ENCODE measurements at regions not wholly inside any gene's neighbourhood (a gene's known extent, or its start where the extent isn't known, plus 50 kb on each side); places are given as distances from the start of the nearest gene placed in this dataset.

DNA sequence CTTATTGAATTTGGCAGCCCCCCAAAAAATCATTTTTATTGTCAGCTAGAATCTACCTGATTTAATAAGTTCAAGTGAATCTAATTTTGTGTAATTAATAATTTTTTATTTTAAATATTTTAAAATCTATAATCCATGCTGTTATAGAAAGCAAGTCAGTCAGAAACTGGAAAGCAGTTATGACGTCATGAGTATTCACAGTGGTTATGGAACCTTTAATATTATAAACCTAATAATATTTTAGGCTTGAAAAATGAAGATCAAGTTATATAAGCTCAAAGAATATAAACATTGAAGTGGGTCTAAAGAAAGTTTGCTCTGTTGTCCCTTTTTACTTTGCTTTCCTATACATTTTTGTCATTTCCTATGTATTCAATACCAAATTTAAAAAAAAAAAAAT, 1075.1 kb upstream of the EPHA7 start:
- intact Hi-C loops (cut with micrococcal nuclease): no loop called here
- no peaks in the 10 kb centered on the region for H3K9me3 Mint-ChIP-seq
- no peaks in the 10 kb centered on the region for H3K27me3 Mint-ChIP-seq (ENCODE audit: low read depth)
- DNase-seq: no peak
- H3K4me3 Mint-ChIP-seq: no peak overlapping the region
- no peaks in the 10 kb centered on the region for H3K36me3 Mint-ChIP-seq (ENCODE audit: low read depth)
- no peak overlapping the region for H3K27ac Mint-ChIP-seq
- CTCF ChIA-PET: no interaction called here
- no peaks in the 10 kb centered on the region for H3K4me1 Mint-ChIP-seq (ENCODE audit: low read depth)

DNA sequence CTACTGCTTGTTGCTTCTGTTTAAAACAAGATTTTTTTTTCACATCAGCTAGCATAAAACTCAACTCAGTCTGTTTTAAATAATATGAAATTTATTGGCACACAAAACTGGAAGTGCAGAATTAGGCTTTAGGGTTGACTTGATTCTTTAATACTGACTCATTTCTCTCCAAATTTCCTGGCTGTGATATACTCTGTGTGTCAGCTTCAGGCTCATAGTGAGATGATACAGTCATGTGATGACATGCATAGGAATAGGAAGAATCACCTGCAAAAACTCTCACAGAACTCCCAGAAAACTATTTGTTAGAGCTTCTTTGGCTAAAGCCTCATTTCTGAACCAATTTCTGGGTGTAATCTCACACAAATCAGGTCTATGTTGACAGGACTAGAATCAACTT, 1068.0 kb upstream of the EPHA7 start:
- Mint-ChIP-seq H3K27ac (no peak overlapping the region), H3K4me3 (no peak overlapping the region), H3K9me3 (peaks cover 2% of the 10 kb centered on the region), H3K4me1 (ENCODE audit: low read depth) (no peaks in the 10 kb centered on the region), H3K27me3 (ENCODE audit: low read depth) (no peaks in the 10 kb centered on the region), H3K36me3 (ENCODE audit: low read depth) (no peaks in the 10 kb centered on the region)
- no peak for DNase-seq
- intact Hi-C loops (cut with micrococcal nuclease): no loop called here
- CTCF ChIA-PET: interaction anchor here (0.6 kb wide), 1 partner anchor 1331 kb away, joined by 3 read pairs; no protein-coding TSS in a partner anchor

DNA sequence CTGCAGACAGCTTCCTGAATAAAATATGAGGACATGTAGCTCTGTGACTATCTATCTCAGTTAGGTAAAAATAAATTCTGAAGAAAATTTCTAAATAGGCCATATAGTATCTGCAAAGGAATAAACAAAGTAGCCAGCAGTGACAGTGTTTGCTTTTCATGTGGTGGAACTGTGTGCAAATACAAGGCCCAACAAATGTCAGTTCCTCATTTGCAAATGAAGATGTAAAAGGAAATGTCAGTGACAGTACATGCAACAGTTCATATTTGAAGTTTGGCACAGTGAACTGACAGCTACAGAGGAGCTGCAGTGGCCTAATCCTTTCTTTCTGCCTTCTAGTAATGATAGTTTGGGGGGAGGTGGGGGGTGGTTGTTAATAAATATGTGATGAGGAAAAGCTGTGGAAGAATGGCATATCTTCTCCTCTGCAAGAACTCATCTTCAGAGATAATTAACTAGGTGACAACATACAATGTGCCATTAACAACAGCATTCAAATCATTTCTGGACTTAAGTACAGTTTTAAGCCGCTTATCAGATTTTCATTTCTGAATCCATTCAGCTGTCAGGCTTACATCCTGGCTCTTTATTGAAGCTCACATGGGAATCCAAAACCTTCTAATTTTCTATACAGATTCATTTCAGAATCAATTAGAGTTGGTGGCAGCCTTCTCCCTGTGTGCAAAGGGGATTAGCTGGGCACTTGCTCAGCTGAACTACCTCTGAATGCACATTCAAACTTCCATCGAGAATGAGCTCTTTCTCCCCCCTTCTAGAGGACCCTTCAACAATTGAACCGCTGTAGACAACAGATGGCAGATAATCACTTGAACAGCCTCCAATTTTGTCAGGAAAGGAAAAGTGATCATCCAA, 1059.0 kb upstream of the EPHA7 start:
- H3K27me3 Mint-ChIP-seq (ENCODE audit: low read depth): no peaks in the 10 kb centered on the region
- peaks cover 7% of the 10 kb centered on the region for H3K9me3 Mint-ChIP-seq
- no peak overlapping the region for H3K4me3 Mint-ChIP-seq
- no peaks in the 10 kb centered on the region for H3K36me3 Mint-ChIP-seq (ENCODE audit: low read depth)
- H3K27ac Mint-ChIP-seq: no peak overlapping the region
- no peak for DNase-seq
- intact Hi-C loops (cut with micrococcal nuclease): no loop called here
- H3K4me1 Mint-ChIP-seq (ENCODE audit: low read depth): no peaks in the 10 kb centered on the region
- CTCF ChIA-PET: no interaction called here

DNA sequence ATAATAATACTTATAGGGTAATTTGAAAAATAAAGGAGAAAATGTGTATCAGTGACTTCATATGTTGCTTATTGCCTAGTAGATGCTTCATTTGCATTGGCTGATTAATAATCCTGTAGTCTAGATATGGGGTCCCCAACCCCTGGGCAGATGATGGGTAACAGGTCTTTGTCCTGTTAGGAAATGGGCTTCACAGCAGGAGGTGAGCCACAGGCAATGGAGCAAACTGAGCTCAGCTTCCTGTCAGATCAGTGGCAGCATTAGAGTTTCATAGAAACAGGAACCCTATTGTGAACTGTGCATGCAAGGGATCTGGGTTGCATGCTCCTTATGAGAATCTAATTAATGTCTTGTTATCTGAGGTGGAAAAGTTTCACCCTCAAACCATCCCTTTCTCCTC, 1049.5 kb upstream of the EPHA7 start:
- intact Hi-C loops (cut with micrococcal nuclease): no loop called here
- Mint-ChIP-seq H3K36me3 (ENCODE audit: low read depth) (no peaks in the 10 kb centered on the region), H3K9me3 (peaks cover 6% of the 10 kb centered on the region), H3K27ac (no peak overlapping the region), H3K4me1 (ENCODE audit: low read depth) (no peaks in the 10 kb centered on the region), H3K27me3 (ENCODE audit: low read depth) (no peaks in the 10 kb centered on the region), H3K4me3 (no peak overlapping the region)
- no peak for DNase-seq
- CTCF ChIA-PET: interaction anchor here (0.6 kb wide), 1 partner anchor 421 kb away, joined by 4 read pairs; no protein-coding TSS in a partner anchor

DNA sequence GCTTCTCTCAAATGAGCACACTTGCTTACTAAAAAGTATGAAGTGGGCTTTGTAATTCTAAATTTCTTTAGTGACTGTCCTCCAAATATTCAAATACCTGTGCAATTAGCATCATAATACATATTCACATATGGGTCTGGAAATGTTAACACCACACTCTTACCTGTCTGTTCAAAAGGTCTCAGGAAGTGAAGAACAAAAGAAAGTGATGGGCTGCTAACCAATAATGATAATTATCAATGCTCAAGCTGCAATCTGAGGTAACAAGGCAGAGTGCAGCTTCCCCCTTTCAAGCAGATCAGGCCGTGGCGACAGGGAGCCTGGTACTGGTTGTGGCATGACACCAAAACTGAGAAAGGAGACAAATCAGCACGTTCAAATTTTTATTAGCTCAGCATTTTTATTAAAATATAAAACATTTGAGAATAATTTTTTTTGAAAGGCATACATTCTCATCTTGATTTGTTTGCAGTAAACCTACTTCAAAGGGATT, 1044.7 kb upstream of the EPHA7 start:
- no peak overlapping the region for H3K4me3 Mint-ChIP-seq
- H3K27ac Mint-ChIP-seq: no peak overlapping the region
- no peaks in the 10 kb centered on the region for H3K27me3 Mint-ChIP-seq (ENCODE audit: low read depth)
- no peaks in the 10 kb centered on the region for H3K4me1 Mint-ChIP-seq (ENCODE audit: low read depth)
- intact Hi-C loops (cut with micrococcal nuclease): no loop called here
- CTCF ChIA-PET: no interaction called here
- peaks cover 5% of the 10 kb centered on the region for H3K9me3 Mint-ChIP-seq
- no peaks in the 10 kb centered on the region for H3K36me3 Mint-ChIP-seq (ENCODE audit: low read depth)
- no peak for DNase-seq

DNA sequence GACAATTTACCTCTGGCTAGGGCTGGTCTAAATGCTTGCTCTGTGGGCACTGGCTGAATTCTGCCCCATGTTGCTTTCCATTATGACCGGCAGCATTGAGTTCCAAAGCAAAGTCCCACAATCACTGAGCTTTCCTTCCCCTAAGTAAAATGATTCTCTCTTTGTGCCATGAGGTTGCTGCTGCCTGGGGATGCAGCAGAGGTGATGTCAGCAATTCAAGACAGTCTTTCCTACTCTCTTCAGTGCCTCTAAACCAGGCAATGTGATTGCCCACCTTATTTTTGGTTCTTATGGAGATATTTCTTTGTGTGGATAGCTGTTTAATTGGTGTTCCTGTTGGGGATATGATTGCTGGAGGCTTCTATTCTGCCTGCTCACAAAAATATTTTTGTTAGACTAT, 1043.9 kb upstream of the EPHA7 start:
- Mint-ChIP-seq H3K4me1 (ENCODE audit: low read depth) (no peaks in the 10 kb centered on the region), H3K27me3 (ENCODE audit: low read depth) (no peaks in the 10 kb centered on the region), H3K9me3 (peaks cover 5% of the 10 kb centered on the region), H3K36me3 (ENCODE audit: low read depth) (no peaks in the 10 kb centered on the region), H3K4me3 (no peak overlapping the region), H3K27ac (no peak overlapping the region)
- no peak for DNase-seq
- CTCF ChIA-PET: no interaction called here
- intact Hi-C loops (cut with micrococcal nuclease): no loop called here

DNA sequence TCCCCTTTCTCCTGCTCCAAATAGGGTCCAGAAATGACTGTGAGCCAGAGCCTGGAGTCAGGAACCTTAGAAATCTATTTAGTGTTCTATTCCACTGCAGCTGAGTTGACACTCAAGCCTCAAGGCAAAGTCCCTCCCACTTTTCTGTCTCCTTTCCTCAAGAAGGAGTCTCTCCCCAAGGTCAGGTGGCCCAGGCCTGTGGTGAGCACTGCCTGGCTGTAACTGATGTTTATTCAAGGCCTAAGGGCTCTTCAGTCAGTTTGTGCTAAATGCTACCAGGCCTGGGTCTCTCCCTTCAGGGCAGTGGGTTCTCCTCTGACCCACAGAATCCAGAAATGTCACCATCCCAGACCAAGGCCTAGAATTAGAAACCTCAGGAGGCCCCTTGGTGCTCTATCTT, 1042.9 kb upstream of the EPHA7 start:
- Mint-ChIP-seq H3K4me3 (no peak overlapping the region), H3K36me3 (ENCODE audit: low read depth) (no peaks in the 10 kb centered on the region), H3K27me3 (ENCODE audit: low read depth) (no peaks in the 10 kb centered on the region), H3K9me3 (peaks cover 5% of the 10 kb centered on the region), H3K27ac (no peak overlapping the region), H3K4me1 (ENCODE audit: low read depth) (no peaks in the 10 kb centered on the region)
- CTCF ChIA-PET: no interaction called here
- intact Hi-C loops (cut with micrococcal nuclease): no loop called here
- DNase-seq: no peak

DNA sequence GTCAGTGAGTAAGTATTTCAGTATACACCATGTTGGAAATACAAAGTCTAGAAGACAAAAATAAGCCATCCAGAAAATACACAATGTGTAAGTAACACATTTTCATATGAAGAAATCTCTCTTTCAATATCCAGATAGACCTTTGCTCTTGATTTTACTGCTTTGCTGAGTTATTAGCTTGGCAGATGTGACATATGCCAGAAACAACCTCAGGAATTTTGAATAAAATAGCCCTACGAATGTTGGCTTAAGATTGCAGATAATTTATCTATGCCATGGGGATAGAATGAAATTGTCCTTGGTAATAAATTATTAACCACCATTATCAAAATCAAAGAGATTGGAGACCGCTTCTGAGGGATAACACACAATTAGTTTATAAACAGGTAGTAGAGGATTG, 1036.9 kb upstream of the EPHA7 start:
- H3K9me3 Mint-ChIP-seq: peaks cover 8% of the 10 kb centered on the region
- no peak overlapping the region for H3K4me3 Mint-ChIP-seq
- intact Hi-C loops (cut with micrococcal nuclease): no loop called here
- CTCF ChIA-PET: no interaction called here
- H3K27ac Mint-ChIP-seq: no peak overlapping the region
- H3K36me3 Mint-ChIP-seq (ENCODE audit: low read depth): no peaks in the 10 kb centered on the region
- no peak for DNase-seq
- no peaks in the 10 kb centered on the region for H3K4me1 Mint-ChIP-seq (ENCODE audit: low read depth)
- no peaks in the 10 kb centered on the region for H3K27me3 Mint-ChIP-seq (ENCODE audit: low read depth)

DNA sequence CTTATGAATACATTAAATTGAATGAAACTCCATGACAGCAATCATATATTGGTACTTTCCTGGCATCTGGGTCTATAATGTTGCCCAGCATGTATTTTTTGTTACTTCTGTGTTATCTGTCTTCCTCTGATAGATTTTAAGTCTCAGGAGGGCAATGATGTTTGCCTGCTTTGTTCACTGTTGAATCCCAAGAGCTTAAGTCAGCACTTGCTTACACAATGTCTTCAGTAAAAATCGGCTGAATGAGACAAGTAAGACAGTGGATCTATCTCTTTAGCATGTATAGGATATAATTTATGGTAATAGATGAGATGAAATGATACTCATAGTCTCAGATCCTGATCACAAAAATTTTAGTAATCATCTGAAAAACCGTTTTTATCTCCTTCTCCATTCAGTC, 1034.9 kb upstream of the EPHA7 start:
- DNase-seq: no peak
- no peaks in the 10 kb centered on the region for H3K27me3 Mint-ChIP-seq (ENCODE audit: low read depth)
- intact Hi-C loops (cut with micrococcal nuclease): no loop called here

DNA sequence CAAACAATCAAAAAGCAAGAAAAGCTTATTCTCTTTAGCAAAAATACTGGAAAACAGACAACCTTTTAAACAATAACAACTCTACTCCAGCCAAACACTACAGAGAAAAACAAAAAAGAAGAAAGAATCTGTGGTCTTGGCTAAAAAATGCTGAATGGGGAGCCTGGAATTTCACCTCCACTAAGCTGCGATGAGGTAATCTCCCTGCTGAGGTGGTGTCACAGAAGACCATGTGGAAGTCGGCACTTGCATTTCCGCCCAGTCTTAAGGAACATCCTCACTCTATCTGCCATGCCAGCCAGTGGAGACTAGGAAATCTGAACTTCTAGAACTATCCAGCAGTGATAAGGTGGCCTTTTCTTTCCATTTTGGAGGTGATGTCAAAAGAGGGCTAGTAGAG, 1026.8 kb upstream of the EPHA7 start:
- CTCF ChIA-PET: no interaction called here
- no peak for DNase-seq
- no peak overlapping the region for H3K4me3 Mint-ChIP-seq
- H3K27me3 Mint-ChIP-seq (ENCODE audit: low read depth): no peaks in the 10 kb centered on the region
- peaks cover 2% of the 10 kb centered on the region for H3K9me3 Mint-ChIP-seq
- no peaks in the 10 kb centered on the region for H3K36me3 Mint-ChIP-seq (ENCODE audit: low read depth)
- H3K4me1 Mint-ChIP-seq (ENCODE audit: low read depth): no peaks in the 10 kb centered on the region
- intact Hi-C loops (cut with micrococcal nuclease): no loop called here
- no peak overlapping the region for H3K27ac Mint-ChIP-seq

More for the DNA sequence above, 1034.9 kb upstream of the EPHA7 start:
- peaks cover 6% of the 10 kb centered on the region for H3K9me3 Mint-ChIP-seq
- H3K4me3 Mint-ChIP-seq: no peak overlapping the region
- CTCF ChIA-PET: no interaction called here
- H3K36me3 Mint-ChIP-seq (ENCODE audit: low read depth): no peaks in the 10 kb centered on the region
- no peaks in the 10 kb centered on the region for H3K4me1 Mint-ChIP-seq (ENCODE audit: low read depth)
- no peak overlapping the region for H3K27ac Mint-ChIP-seq

DNA sequence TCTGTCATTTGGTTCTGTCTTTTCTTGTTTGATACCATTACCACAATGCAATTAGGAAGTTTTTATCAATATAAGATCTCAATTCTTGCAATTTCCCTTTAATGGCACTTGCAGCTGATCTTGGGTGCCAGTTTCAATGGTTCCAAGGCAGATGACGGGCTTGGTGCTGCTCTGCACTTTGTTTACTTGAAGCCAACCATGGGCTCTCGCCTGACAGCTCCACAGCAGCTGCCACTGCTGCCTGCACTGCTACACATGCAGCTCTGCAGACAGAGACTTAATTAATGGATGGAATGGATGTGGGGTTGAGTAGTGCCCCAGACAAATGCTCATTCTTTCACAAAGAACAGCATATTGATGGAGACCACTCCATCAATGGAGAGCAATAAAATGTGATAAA, 1024.3 kb upstream of the EPHA7 start:
- Mint-ChIP-seq H3K4me1 (ENCODE audit: low read depth) (no peaks in the 10 kb centered on the region), H3K36me3 (ENCODE audit: low read depth) (no peaks in the 10 kb centered on the region), H3K4me3 (no peak overlapping the region), H3K27ac (no peak overlapping the region), H3K9me3 (no peaks in the 10 kb centered on the region), H3K27me3 (ENCODE audit: low read depth) (no peaks in the 10 kb centered on the region)
- intact Hi-C loops (cut with micrococcal nuclease): no loop called here
- DNase-seq: no peak
- CTCF ChIA-PET: no interaction called here

DNA sequence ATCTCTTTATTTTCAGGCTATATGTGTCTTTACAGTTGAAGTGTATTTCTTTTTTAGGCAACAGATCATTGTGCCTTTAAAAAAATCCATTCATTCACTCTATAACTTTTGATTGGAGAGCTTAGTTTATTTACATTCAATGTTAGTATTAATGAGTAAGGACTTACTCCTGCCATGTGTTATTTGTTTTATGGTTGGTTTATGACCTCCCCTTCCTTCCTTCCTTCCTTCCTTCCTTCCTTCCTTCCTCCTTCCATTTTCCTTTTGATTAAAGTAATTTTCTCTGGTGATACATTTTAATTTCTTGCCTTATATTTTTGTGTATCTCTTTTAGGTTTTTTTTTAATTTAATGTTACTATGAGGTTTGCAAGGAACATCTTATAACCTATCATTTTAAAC, 1005.3 kb upstream of the EPHA7 start:
- no peak overlapping the region for H3K27ac Mint-ChIP-seq

DNA sequence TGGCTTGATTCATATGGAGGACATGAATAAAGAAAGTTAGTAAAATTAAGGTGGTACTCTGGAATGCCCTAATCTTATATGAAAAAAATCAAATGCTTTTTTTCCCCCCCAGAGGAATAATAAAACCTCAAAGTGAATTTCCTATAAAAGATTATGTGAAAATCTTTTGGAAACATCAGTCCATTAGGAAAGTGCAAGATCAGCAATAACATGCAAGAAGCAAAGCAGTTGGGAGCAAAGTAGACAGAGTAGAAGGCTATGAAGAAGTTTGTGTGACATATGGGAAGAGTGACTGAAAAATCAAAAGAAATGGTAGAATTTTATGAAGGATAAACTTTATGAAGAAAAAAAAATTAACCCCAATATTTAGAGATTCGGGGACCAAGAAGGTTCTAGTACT, 998.0 kb upstream of the EPHA7 start:
- no peak for DNase-seq
- Mint-ChIP-seq H3K27me3 (ENCODE audit: low read depth) (no peaks in the 10 kb centered on the region), H3K9me3 (no peaks in the 10 kb centered on the region), H3K27ac (no peak overlapping the region), H3K4me3 (no peak overlapping the region), H3K36me3 (ENCODE audit: low read depth) (no peaks in the 10 kb centered on the region), H3K4me1 (ENCODE audit: low read depth) (no peaks in the 10 kb centered on the region)
- CTCF ChIA-PET: no interaction called here
- intact Hi-C loops (cut with micrococcal nuclease): no loop called here

More for the DNA sequence above, 1005.3 kb upstream of the EPHA7 start:
- no peaks in the 10 kb centered on the region for H3K4me1 Mint-ChIP-seq (ENCODE audit: low read depth)
- peaks cover 8% of the 10 kb centered on the region for H3K9me3 Mint-ChIP-seq
- H3K4me3 Mint-ChIP-seq: no peak overlapping the region
- no peaks in the 10 kb centered on the region for H3K27me3 Mint-ChIP-seq (ENCODE audit: low read depth)
- no peak for DNase-seq
- intact Hi-C loops (cut with micrococcal nuclease): no loop called here
- CTCF ChIA-PET: no interaction called here
- no peaks in the 10 kb centered on the region for H3K36me3 Mint-ChIP-seq (ENCODE audit: low read depth)
